Skeletal muscle satellite cell (primary cell): ENCODE measurements at regions not wholly inside any gene's neighbourhood (a gene's known extent, or its start where the extent isn't known, plus 50 kb on each side); places are given as distances from the start of the nearest gene placed in this dataset.
"Not testable (repeated sequence)": the region's sequence is repeated elsewhere in the genome, so short reads cannot be mapped to it uniquely, and the experiment has no call there.

Experiments
- H3K27me3 ChIP-seq: 2 replicates; pipeline ENCODE4 v1.7.0; 2013; ENCODE audit warnings: low read length; ENCODE audit not compliant: control insufficient read depth, insufficient read depth
- H3K36me3 ChIP-seq: 2 replicates; pipeline ENCODE4 v1.7.0; 2013; ENCODE audit warnings: mild to moderate bottlenecking, control low read depth, low read length; ENCODE audit not compliant: insufficient read depth
- H3K4me1 ChIP-seq: 2 replicates; pipeline ENCODE4 v1.7.0; 2013; ENCODE audit warnings: low read length; ENCODE audit not compliant: control insufficient read depth, insufficient read depth
- H3K4me2 ChIP-seq: 2 replicates; pipeline ENCODE4 v1.7.0; 2013; ENCODE audit warnings: mild to moderate bottlenecking, low read length
- H3K4me3 ChIP-seq: 2 replicates; pipeline ENCODE4 v1.7.0; 2013; ENCODE audit warnings: low read length
- H3K9ac ChIP-seq: 2 replicates; pipeline ENCODE4 v1.7.0; 2013; ENCODE audit warnings: mild to moderate bottlenecking, low read depth, low read length, moderate library complexity
- H3K9me3 ChIP-seq: replicated peaks from 2 replicates; pipeline ENCODE4 v1.7.0; 2013; ENCODE audit warnings: mild to moderate bottlenecking, control low read depth, low read length

GRCh38 chr4:72938516-72938915 lies 131.0 kb downstream of the COX18 start:
- Histone ChIP-seq H3K9ac (no peak overlapping the region), H3K36me3 (no peaks in the 10 kb centered on the region), H3K27me3 (no peaks in the 10 kb centered on the region), H3K4me2 (no peak overlapping the region), H3K9me3 (no peaks in the 10 kb centered on the region), H3K4me3 (no peak overlapping the region), H3K4me1 (no peaks in the 10 kb centered on the region)

GRCh38 chr4:72935462-72935861 lies 134.1 kb downstream of the COX18 start:
- Histone ChIP-seq H3K4me3 (no peak overlapping the region), H3K4me1 (no peaks in the 10 kb centered on the region), H3K4me2 (no peak overlapping the region), H3K36me3 (no peaks in the 10 kb centered on the region), H3K9me3 (no peaks in the 10 kb centered on the region), H3K27me3 (no peaks in the 10 kb centered on the region), H3K9ac (no peak overlapping the region)

- no peaks in the 10 kb centered on the region for H3K36me3 ChIP-seq
Observed at GRCh38 chr4:72933029-72933428, 136.5 kb downstream of the COX18 start.

GRCh38 chr4:72931346-72931745 lies 138.2 kb downstream of the COX18 start:
- Histone ChIP-seq H3K27me3 (no peaks in the 10 kb centered on the region), H3K4me3 (no peak overlapping the region), H3K9me3 (no peaks in the 10 kb centered on the region), H3K4me1 (no peaks in the 10 kb centered on the region), H3K4me2 (no peak overlapping the region), H3K9ac (no peak overlapping the region), H3K36me3 (no peaks in the 10 kb centered on the region)

More at GRCh38 chr4:72933029-72933428, 136.5 kb downstream of the COX18 start:
- Histone ChIP-seq H3K4me3 (no peak overlapping the region), H3K9me3 (no peaks in the 10 kb centered on the region), H3K4me1 (no peaks in the 10 kb centered on the region), H3K4me2 (no peak overlapping the region), H3K9ac (no peak overlapping the region), H3K27me3 (no peaks in the 10 kb centered on the region)

GRCh38 chr4:72929596-72930274 lies 139.8 kb downstream of the COX18 start:
- not testable (repeated sequence) for H3K4me1 ChIP-seq, H3K9me3 ChIP-seq, H3K9ac ChIP-seq, H3K4me2 ChIP-seq, H3K27me3 ChIP-seq, H3K4me3 ChIP-seq, H3K36me3 ChIP-seq

- Histone ChIP-seq H3K36me3 (no peaks in the 10 kb centered on the region), H3K4me2 (no peak overlapping the region), H3K4me1 (no peaks in the 10 kb centered on the region)
Observed at GRCh38 chr4:72924814-72925213, 144.7 kb downstream of the COX18 start.

GRCh38 chr4:72919937-72920336 lies 149.6 kb downstream of the COX18 start:
- no peaks in the 10 kb centered on the region for H3K4me1 ChIP-seq
- H3K9me3 ChIP-seq = no peaks in the 10 kb centered on the region
- H3K36me3 ChIP-seq = no peaks in the 10 kb centered on the region
- no peak overlapping the region for H3K4me2 ChIP-seq
- no peak overlapping the region for H3K4me3 ChIP-seq
- H3K27me3 ChIP-seq = no peaks in the 10 kb centered on the region
- H3K9ac ChIP-seq = no peak overlapping the region

More at GRCh38 chr4:72924814-72925213, 144.7 kb downstream of the COX18 start:
- no peaks in the 10 kb centered on the region for H3K9me3 ChIP-seq
- no peaks in the 10 kb centered on the region for H3K27me3 ChIP-seq
- no peak overlapping the region for H3K4me3 ChIP-seq
- H3K9ac ChIP-seq = no peak overlapping the region

GRCh38 chr4:72919464-72919863 lies 150.1 kb downstream of the COX18 start:
- H3K4me1 ChIP-seq = no peaks in the 10 kb centered on the region
- no peaks in the 10 kb centered on the region for H3K9me3 ChIP-seq
- no peak overlapping the region for H3K4me2 ChIP-seq
- H3K9ac ChIP-seq = no peak overlapping the region
- H3K4me3 ChIP-seq = no peak overlapping the region
- H3K27me3 ChIP-seq = no peaks in the 10 kb centered on the region
- no peaks in the 10 kb centered on the region for H3K36me3 ChIP-seq

GRCh38 chr4:72918362-72918761 lies 151.2 kb downstream of the COX18 start:
- Histone ChIP-seq H3K27me3 (no peaks in the 10 kb centered on the region), H3K9me3 (no peaks in the 10 kb centered on the region), H3K36me3 (no peaks in the 10 kb centered on the region), H3K4me2 (no peak overlapping the region), H3K9ac (no peak overlapping the region), H3K4me3 (no peak overlapping the region), H3K4me1 (no peaks in the 10 kb centered on the region)

- Histone ChIP-seq H3K4me2 (no peak overlapping the region), H3K27me3 (no peaks in the 10 kb centered on the region), H3K4me3 (no peak overlapping the region), H3K4me1 (no peaks in the 10 kb centered on the region), H3K36me3 (no peaks in the 10 kb centered on the region), H3K9me3 (no peaks in the 10 kb centered on the region), H3K9ac (no peak overlapping the region)
Observed at GRCh38 chr4:72911316-72911715, 158.2 kb downstream of the COX18 start.

- no peak overlapping the region for H3K4me2 ChIP-seq
Observed at GRCh38 chr4:72909461-72909860, 160.1 kb downstream of the COX18 start.

GRCh38 chr4:72902354-72902753 lies 167.2 kb downstream of the COX18 start:
- Histone ChIP-seq H3K9me3 (no peaks in the 10 kb centered on the region), H3K4me2 (no peak overlapping the region), H3K27me3 (no peaks in the 10 kb centered on the region), H3K4me3 (no peak overlapping the region), H3K9ac (no peak overlapping the region), H3K36me3 (no peaks in the 10 kb centered on the region), H3K4me1 (no peaks in the 10 kb centered on the region)

More at GRCh38 chr4:72909461-72909860, 160.1 kb downstream of the COX18 start:
- H3K9ac ChIP-seq = no peak overlapping the region
- H3K27me3 ChIP-seq = no peaks in the 10 kb centered on the region
- no peaks in the 10 kb centered on the region for H3K36me3 ChIP-seq
- no peak overlapping the region for H3K4me3 ChIP-seq
- H3K9me3 ChIP-seq = no peaks in the 10 kb centered on the region
- H3K4me1 ChIP-seq = no peaks in the 10 kb centered on the region
